NCI-H748 treated with DMSO at 0.1 percent for 48 hours (cell line): ENCODE measurements at regions not wholly inside any gene's neighbourhood (a gene's known extent, or its start where the extent isn't known, plus 50 kb on each side); places are given as distances from the start of the nearest gene placed in this dataset.

Experiments
- DNase-seq: peaks from one replicate; lab custom pipeline; 2025; lab: John Stamatoyannopoulos, UW

GRCh38 chr16:55118701-55119260 lies 188.1 kb downstream of the IRX5 start:
- DNase-seq = no peak

- DNase-seq = no peak
These were observed 189.7 kb downstream of the IRX5 start for GRCh38 chr16:55120408-55120807.

- no peak for DNase-seq
These were observed 190.2 kb downstream of the IRX5 start for GRCh38 chr16:55120826-55121225.

GRCh38 chr16:55123652-55124051 lies 193.0 kb downstream of the IRX5 start:
- DNase-seq = no peak

GRCh38 chr16:55125818-55126385 lies 195.2 kb downstream of the IRX5 start:
- no peak for DNase-seq

GRCh38 chr16:55126456-55126855 lies 195.8 kb downstream of the IRX5 start:
- DNase-seq = no peak

GRCh38 chr16:55130456-55130855 lies 193.5 kb upstream of the IRX6 start:
- DNase-seq = no peak

GRCh38 chr16:55130911-55131310 lies 193.1 kb upstream of the IRX6 start:
- DNase-seq = no peak

- DNase-seq = no peak
These were observed 190.3 kb upstream of the IRX6 start for GRCh38 chr16:55133654-55134053.

GRCh38 chr16:55136356-55137150 lies 187.4 kb upstream of the IRX6 start:
- no peak for DNase-seq

GRCh38 chr16:55138298-55138697 lies 185.7 kb upstream of the IRX6 start:
- no peak for DNase-seq

- DNase-seq = no peak
These were observed 181.6 kb upstream of the IRX6 start for GRCh38 chr16:55142405-55142804.

- no peak for DNase-seq
These were observed 179.4 kb upstream of the IRX6 start for GRCh38 chr16:55144651-55145050.

- DNase-seq = no peak
These were observed 178.0 kb upstream of the IRX6 start for GRCh38 chr16:55145771-55146603.

- DNase-seq = no peak
These were observed 177.0 kb upstream of the IRX6 start for GRCh38 chr16:55146966-55147365.

GRCh38 chr16:55147396-55147795 lies 176.6 kb upstream of the IRX6 start:
- DNase-seq = no peak

GRCh38 chr16:55149622-55150021 lies 174.4 kb upstream of the IRX6 start:
- no peak for DNase-seq

GRCh38 chr16:55151561-55152305 lies 172.3 kb upstream of the IRX6 start:
- DNase-seq = no peak

GRCh38 chr16:55152875-55153390 lies 171.1 kb upstream of the IRX6 start:
- DNase-seq = no peak

- DNase-seq = no peak
These were observed 169.7 kb upstream of the IRX6 start for GRCh38 chr16:55154262-55154661.

GRCh38 chr16:55154956-55155355 lies 169.0 kb upstream of the IRX6 start:
- no peak for DNase-seq

GRCh38 chr16:55155815-55156214 lies 168.2 kb upstream of the IRX6 start:
- DNase-seq = no peak
